ENCODE measurements at regions not wholly inside any gene's neighbourhood (a gene's known extent, or its start where the extent isn't known, plus 50 kb on each side); places are given as distances from the start of the nearest gene placed in this dataset.

DNA sequence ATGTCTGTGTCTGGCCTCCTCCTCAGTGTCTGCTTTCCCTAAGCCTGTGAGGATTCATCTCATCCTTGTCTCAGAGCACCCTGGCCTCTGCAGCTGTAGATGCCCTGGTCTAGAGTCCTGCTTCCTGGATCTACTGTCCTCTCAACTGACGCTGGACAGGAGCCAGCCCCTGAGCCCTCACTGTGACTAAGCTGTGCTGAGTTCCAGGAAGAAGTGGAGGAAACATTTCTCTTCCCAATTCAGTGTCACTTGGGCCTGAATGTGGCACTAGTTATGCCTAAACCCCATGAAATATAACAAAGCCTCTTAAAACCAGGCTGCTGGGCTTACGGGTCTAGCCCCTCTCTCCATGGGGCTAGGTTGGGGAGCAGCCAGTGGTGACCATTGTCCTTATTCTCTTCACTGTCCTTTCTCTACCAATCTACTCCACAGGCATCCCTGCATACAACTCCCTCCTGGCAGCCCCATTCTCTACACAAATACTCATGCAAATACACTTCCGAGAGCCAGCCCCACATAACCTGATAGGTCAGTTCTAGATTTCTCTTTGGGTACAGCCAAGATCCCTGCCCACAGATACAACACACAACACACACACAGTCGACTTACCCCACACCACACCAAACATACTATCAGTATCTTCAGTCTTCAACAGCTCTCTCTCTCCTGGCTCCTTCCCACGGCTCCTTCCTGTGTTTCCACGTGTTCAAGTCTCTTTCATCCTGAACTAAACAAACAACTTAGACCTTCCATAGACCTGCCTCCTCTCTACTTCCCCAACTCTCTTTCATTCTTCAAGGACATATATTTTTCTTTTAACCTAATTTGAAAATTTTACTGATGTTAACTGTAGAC lies 220.8 kb downstream of the SNX18 start:
- ATAC-seq (peak; percentile 61 to 86), DNase-seq (peak; percentile 83)
- intact Hi-C loops (cut with DNase I), result no loop called here

GRCh38 chr5:54736003-54736797 lies 218.6 kb downstream of the SNX18 start:
- DNase-seq (no peak), ATAC-seq (peak in 1 of 2 donors; percentile 82)
- intact Hi-C loops (cut with DNase I), result no loop called here

DNA sequence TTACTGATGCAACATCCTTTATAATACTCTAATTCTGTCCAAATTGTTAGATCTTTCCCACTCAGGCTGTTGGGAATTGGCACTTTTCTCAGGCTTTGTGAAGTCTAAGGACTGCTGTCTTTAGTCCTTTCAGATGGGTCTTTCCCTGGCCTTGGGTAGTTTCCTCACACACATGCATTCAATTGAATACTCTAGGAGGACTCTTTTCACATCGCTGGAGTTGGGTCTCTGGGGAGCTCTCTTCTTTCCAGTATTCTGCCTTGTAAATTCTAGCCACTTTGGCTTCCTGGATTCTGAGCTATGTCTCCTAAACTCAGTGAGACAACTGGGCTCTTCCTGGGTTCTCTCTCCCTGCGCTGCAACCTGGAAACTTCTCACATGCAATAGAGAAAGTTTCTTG lies 215.5 kb downstream of the SNX18 start:
- ATAC-seq (no peak), DNase-seq (no peak)
- intact Hi-C loops (cut with DNase I), result no loop called here

- DNase-seq (no peak), ATAC-seq (no peak)
- intact Hi-C loops (cut with DNase I), result no loop called here
Measured at GRCh38 chr5:54732108-54732507, 214.5 kb downstream of the SNX18 start.

GRCh38 chr5:54728588-54728915 lies 211.0 kb downstream of the SNX18 start:
- no peak for ATAC-seq
- no peak for DNase-seq
- intact Hi-C loops (cut with DNase I), result no loop called here

- ATAC-seq, result no peak
- no peak for DNase-seq
- intact Hi-C loops (cut with DNase I), result no loop called here
Measured at GRCh38 chr5:54727874-54728587, 210.5 kb downstream of the SNX18 start.

- intact Hi-C loops (cut with DNase I), result no loop called here
Measured at GRCh38 chr5:54725391-54726280, 208.1 kb downstream of the SNX18 start.

GRCh38 chr5:54722846-54723433 lies 205.4 kb downstream of the SNX18 start:
- no peak for DNase-seq
- intact Hi-C loops (cut with DNase I), result no loop called here
- no peak for ATAC-seq

More at GRCh38 chr5:54725391-54726280, 208.1 kb downstream of the SNX18 start:
- ATAC-seq (no peak), DNase-seq (no peak)

- DNase-seq (no peak), ATAC-seq (no peak)
- intact Hi-C loops (cut with DNase I), result no loop called here
Measured at GRCh38 chr5:54721951-54722654, 204.5 kb downstream of the SNX18 start.

GRCh38 chr5:54721116-54721515 lies 203.6 kb downstream of the SNX18 start:
- ATAC-seq (no peak), DNase-seq (no peak)
- intact Hi-C loops (cut with DNase I), result no loop called here

DNA sequence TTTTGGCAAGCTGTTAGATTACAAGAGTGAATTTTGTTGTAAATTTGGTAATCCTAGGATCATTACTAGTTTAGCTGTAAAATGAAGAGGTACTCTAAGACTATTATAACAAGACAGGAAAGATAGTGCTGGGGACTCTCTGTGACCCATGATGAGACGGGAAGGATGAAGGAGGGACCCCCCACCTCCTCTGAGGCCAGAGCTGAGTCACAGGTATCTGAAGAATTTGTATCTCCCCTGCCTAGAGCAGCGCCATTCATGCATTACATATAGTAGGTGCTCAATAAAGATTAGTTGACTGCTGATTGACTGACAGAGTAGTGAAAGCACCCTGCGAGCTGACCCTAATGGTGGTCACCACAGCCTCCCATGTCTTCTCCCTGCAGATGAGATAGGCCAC lies 202.8 kb downstream of the SNX18 start:
- DNase-seq (no peak), ATAC-seq (no peak)

GRCh38 chr5:54719384-54720283 lies 202.1 kb downstream of the SNX18 start:
- ATAC-seq (peak; percentile 81 to 84), DNase-seq (peak; percentile 51)

More for the DNA sequence above, 202.8 kb downstream of the SNX18 start:
- intact Hi-C loops (cut with DNase I), result no loop called here

DNA sequence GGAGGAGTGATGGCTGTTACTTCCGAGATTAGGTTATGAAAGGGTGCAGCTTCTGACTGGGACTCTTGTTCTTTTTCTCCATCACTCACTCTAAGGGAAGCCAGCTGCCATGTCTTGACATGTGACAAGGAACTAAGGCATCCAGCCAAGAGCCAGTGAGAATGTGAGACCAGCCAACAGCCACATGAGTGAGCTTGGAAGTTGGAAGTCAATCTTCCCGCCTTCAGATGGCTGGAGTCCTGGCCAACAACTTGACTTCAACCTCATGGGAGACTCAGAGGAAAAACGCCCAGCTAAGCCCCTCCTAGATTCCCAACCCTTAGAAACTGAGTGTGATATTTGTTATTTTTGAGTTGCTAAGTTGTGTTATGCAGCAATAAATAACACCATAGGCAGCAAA lies 201.1 kb downstream of the SNX18 start:
- DNase-seq, result peak; percentile 63
- intact Hi-C loops (cut with DNase I), result no loop called here
- peak; percentile 77 to 85 for ATAC-seq

More at GRCh38 chr5:54719384-54720283, 202.1 kb downstream of the SNX18 start:
- intact Hi-C loops (cut with DNase I), result no loop called here

DNA sequence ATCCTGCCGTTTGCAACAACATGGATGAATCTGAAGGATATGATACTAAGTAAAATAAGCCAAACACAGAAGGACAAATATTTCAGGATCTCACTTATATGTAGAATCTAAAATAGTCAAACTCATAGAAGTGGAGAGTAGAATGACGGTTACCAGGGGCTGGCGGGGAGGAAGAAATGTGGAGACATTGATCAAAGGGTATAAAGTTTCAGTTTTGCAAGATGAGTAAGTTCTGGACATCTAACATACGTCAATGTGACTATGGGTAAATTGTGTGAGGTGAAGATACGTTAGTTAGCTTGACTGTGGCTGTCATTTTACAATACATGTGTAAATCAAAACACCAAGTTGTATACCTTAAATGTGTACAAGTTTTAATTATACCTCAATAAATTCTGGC lies 200.3 kb downstream of the SNX18 start:
- ATAC-seq (no peak), DNase-seq (no peak)
- intact Hi-C loops (cut with DNase I), result no loop called here

DNA sequence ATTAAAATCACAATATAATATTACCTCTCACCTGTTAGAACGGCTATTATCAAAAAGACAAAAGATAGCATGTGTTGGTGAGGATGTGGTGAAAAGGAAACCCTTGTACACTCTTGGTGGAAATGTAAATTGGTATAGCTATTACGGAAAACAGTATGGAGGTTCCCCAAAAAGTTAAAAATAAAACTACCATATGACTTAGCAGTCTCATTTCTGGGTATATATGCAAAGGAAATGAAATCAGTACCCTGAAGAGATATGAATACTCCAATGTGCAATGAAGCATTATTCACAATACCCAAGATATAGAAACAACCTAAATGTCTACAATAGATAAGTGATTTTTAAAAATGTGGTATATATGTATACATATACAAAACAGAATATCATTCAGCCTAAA lies 199.9 kb downstream of the SNX18 start:
- DNase-seq (no peak), ATAC-seq (no peak)
- intact Hi-C loops (cut with DNase I), result no loop called here

- DNase-seq (no peak), ATAC-seq (no peak)
- intact Hi-C loops (cut with DNase I), result loop anchor here in 1 of 2 donors (5.0 kb wide), 1 partner anchor 42 kb away; no protein-coding TSS in a partner anchor
Measured at GRCh38 chr5:54713923-54714581, 196.5 kb downstream of the SNX18 start.

Measured in left cardiac atrium (tissue), 4 donors.